ENCODE measurements at regions not wholly inside any gene's neighbourhood (a gene's known extent, or its start where the extent isn't known, plus 50 kb on each side); places are given as distances from the start of the nearest gene placed in this dataset.

GRCh38 chr4:24642981-24643547 lies 58.7 kb upstream of the DHX15 start:
- TF ChIP-seq CTCF (conservative IDR thresholded peaks at IDR 0.05; ENCODE audit: low read depth, low read length) (no peak), EZH2 (IDR thresholded peaks at IDR 0.05; ENCODE audit: borderline replicate concordance, low read depth, low read length, poor library complexity, severe bottlenecking) (no peak)

Data from A673 (cell line).